Coronary artery (tissue), 2 donors: ENCODE measurements at regions not wholly inside any gene's neighbourhood (a gene's known extent, or its start where the extent isn't known, plus 50 kb on each side); places are given as distances from the start of the nearest gene placed in this dataset.

Source experiments
- DNase-seq: peaks from one replicate; pipeline ENCODE4 v3.0.0-alpha.2; 2017; ENCODE audit warnings: low spot score
- H3K27ac ChIP-seq, 2 donors: fragments of 200-600 bp; sonication (generic); one replicate each; pipeline ENCODE4 v1.5.1; 2016 to 2019
- H3K4me3 ChIP-seq: fragments of 200-600 bp; sonication (generic); 2 replicates; pipeline ENCODE4 v1.5.1; 2016; ENCODE audit warnings: mild to moderate bottlenecking, moderate library complexity
- CTCF ChIP-seq: fragments of 200-600 bp; sonication (generic); IDR thresholded peaks from one replicate; pipeline ENCODE4 v1.5.1; 2019; ENCODE audit warnings: antibody characterized with exemption

- Histone ChIP-seq H3K4me3 (no peak overlapping the region), H3K27ac (no peak overlapping the region)
- no peak for DNase-seq
- TF ChIP-seq CTCF = no peak
These were observed 589.2 kb downstream of the SLC16A7 start for GRCh38 chr12:60185060-60185459.

GRCh38 chr12:60191271-60191670 is 595.4 kb downstream of the SLC16A7 start:
- DNase-seq = no peak

GRCh38 chr12:60191676-60192359 is 596.0 kb downstream of the SLC16A7 start:
- H3K4me3 ChIP-seq = no peak overlapping the region
- H3K27ac ChIP-seq = no peak overlapping the region
- TF ChIP-seq CTCF = no peak
- DNase-seq = no peak

More at GRCh38 chr12:60191271-60191670, 595.4 kb downstream of the SLC16A7 start:
- no peak overlapping the region for H3K4me3 ChIP-seq
- H3K27ac ChIP-seq = no peak overlapping the region
- TF ChIP-seq CTCF = no peak

GRCh38 chr12:60194678-60195077 is 598.8 kb downstream of the SLC16A7 start:
- Histone ChIP-seq H3K27ac (no peak overlapping the region), H3K4me3 (no peak overlapping the region)
- TF ChIP-seq CTCF = no peak
- DNase-seq = no peak

GRCh38 chr12:60195483-60195882 is 599.7 kb downstream of the SLC16A7 start:
- no peak for TF ChIP-seq CTCF
- no peak overlapping the region for H3K27ac ChIP-seq
- DNase-seq = no peak
- no peak overlapping the region for H3K4me3 ChIP-seq

- no peak overlapping the region for H3K27ac ChIP-seq
- DNase-seq = no peak
- TF ChIP-seq CTCF = no peak
- no peak overlapping the region for H3K4me3 ChIP-seq
These were observed 600.5 kb downstream of the SLC16A7 start for GRCh38 chr12:60196366-60196765.

- no peak for TF ChIP-seq CTCF
- DNase-seq = no peak
- Histone ChIP-seq H3K4me3 (no peak overlapping the region), H3K27ac (no peak overlapping the region)
These were observed 601.8 kb downstream of the SLC16A7 start for GRCh38 chr12:60197589-60197988.
